GM10266 (cell line): ENCODE measurements at regions not wholly inside any gene's neighbourhood (a gene's known extent, or its start where the extent isn't known, plus 50 kb on each side); places are given as distances from the start of the nearest gene placed in this dataset.

Experiments
- DNase-seq: peaks from one replicate; pipeline ENCODE4 v3.0.0; 2012; ENCODE audit errors: extremely low spot score
- TF ChIP-seq, protein P1 (sequence below): IDR thresholded peaks from 2 replicates; pipeline ENCODE4 v1.5.1; 2012; ENCODE audit warnings: mild to moderate bottlenecking, low read depth; ENCODE audit not compliant: control insufficient read depth, insufficient read depth; ENCODE audit errors: missing control alignments

DNA sequence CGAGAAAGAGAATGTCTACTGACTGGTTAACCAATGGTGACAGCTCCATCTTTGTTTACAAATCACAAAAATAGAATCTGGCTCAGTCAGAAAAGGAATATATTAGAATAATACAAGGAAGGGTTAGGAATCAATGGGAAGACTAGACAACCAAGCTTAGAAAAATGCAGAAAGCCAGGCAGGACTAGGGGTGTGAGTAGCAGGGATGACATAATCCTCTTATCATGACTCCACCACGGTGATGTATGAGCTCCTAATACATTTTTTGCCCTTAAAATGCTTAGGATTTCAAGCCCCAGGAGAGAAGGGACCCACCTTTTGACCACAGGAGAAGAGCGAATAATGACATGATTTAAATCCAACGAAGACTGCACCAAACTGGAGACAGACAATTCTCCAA lies 252.3 kb downstream of the CHD9NB start:
- no peak for DNase-seq
- TF ChIP-seq, protein P1, sequence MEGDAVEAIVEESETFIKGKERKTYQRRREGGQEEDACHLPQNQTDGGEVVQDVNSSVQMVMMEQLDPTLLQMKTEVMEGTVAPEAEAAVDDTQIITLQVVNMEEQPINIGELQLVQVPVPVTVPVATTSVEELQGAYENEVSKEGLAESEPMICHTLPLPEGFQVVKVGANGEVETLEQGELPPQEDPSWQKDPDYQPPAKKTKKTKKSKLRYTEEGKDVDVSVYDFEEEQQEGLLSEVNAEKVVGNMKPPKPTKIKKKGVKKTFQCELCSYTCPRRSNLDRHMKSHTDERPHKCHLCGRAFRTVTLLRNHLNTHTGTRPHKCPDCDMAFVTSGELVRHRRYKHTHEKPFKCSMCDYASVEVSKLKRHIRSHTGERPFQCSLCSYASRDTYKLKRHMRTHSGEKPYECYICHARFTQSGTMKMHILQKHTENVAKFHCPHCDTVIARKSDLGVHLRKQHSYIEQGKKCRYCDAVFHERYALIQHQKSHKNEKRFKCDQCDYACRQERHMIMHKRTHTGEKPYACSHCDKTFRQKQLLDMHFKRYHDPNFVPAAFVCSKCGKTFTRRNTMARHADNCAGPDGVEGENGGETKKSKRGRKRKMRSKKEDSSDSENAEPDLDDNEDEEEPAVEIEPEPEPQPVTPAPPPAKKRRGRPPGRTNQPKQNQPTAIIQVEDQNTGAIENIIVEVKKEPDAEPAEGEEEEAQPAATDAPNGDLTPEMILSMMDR = no peak

DNA sequence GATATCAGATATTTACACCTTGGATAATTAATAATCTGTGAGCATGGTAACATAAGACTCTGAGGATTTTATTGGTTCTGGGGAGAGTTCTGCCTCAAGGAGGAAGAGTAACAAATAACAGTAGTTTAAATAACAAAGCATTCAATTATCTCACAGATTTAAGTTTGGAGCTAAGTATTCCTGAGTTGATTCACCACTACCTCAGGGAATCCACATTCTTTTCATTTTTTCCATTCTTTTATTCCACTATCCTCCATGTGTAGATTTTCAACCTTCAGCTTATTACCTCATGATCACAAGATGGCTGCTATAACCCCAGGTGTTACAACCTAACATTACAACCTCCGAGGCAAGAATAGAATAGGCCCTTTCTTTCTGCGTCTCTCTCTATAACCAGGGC lies 252.2 kb upstream of the TOX3 start:
- TF ChIP-seq, protein P1 = no peak
- DNase-seq = no peak

DNA sequence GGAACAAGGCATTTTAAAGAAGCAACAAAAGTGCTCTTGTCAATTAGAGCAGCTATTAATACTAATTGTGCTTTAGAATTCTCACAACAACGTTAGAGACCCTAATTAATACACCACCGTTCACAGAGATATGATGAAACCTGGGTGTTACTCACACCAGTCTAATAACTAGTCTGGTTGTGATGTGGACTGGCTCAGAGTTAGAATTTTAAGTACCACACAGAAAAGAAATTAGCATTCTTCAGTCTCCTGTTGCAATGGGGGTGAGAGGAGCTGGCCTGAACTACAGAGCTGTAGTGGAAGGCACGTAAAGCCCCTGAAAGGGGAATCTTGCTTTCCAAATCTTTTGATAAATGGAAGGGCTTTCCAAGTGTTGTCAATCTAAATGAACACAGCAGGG lies 240.8 kb upstream of the TOX3 start:
- TF ChIP-seq, protein P1 = no peak
- DNase-seq = no peak

DNA sequence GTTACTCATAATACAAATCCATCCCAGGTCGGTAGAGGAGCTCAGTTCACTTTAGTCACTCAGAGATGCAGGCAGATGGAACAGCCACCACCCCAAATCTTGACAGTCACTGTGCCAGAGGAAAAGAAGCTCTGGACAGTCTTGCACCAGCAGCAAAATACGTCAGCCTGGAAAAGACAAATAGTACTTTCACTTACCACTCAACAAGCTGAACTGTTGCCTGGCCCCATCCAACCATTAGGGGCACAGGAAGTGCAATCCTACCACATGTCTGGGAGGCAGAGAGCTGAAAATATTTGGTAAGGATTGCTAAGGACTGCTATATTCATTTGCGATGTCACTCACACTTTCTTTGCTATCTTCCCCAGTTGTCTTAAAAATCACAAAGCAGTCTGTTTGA lies 239.1 kb upstream of the TOX3 start:
- TF ChIP-seq, protein P1 = no peak
- DNase-seq = no peak

DNA sequence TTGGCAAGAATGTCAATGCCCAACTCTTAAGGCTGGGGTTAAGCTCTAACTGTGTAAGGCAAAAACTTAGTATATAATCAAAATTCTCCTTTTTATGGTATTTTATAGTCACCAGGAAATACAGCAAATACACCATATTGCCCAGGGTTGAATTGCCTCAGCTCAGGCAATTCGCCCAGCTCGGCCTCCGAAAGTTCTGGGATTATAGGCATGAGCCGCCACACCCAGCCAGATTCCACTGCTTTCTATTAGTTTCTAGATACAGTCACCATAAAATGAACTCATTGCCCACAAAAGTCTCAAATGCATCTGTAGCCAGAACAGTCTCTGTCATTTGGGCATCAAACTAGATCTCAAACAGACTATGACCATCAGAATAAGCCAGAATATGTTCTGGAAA lies 238.7 kb upstream of the TOX3 start:
- no peak for DNase-seq
- TF ChIP-seq, protein P1 = no peak

DNA sequence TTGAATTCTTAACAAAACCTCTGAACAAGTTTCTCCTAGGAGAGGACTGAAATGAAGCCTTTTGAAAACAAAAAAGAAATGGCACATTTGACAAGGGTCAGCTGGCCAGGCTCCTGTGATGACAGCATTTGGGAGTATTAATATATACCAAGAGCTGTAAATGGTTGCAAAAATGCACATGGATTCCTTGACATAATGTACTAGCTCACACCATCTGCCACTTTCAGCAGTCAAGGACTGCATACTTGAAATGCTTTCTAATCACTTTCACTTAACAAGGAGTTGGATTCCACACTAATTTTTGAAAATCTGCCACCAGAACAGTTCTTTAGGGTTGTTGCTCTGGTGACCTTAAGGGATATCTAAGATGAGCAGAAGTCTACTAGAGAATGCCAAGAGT lies 236.7 kb upstream of the TOX3 start:
- no peak for DNase-seq
- TF ChIP-seq, protein P1 = no peak

DNA sequence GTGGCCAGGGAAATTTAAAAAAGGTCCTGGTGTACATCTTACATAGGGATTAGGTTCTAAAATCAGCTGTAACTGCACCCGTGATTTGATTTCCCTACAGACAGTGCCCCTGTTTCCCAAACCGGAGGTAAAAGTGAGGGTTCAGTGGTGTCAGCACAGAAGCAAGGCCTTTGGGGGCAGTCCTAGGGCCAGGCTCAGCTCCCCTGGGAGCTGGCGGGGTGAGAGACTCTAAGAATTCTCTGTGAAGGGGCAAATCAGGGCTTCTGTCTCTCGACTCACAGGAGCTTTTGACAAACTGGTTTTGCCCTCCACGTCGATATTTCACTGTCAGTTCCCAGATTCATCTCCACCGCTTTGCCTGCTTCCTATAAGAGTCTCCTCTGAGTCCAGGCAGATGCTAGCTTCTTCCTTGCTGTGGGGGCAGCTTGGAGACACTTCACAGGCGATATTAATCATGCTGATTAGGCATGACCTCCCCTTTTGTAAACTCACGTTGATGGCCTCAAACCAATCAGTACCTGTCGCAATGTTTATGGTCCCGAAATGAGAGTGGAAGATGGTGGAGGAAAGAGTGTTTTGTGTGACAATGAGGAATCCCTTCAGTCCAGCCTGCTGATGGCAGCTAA lies 234.2 kb upstream of the TOX3 start:
- TF ChIP-seq, protein P1 = no peak
- DNase-seq = no peak
